ENCODE measurements at regions not wholly inside any gene's neighbourhood (a gene's known extent, or its start where the extent isn't known, plus 50 kb on each side); places are given as distances from the start of the nearest gene placed in this dataset.

GRCh38 chr4:178082906-178083305, 640.7 kb upstream of the AGA start:
- TF ChIP-seq CTCF (IDR thresholded peaks at IDR 0.05) (no peak), POLR2A (IDR thresholded peaks at IDR 0.05) (no peak)
